ENCODE measurements at regions not wholly inside any gene's neighbourhood (a gene's known extent, or its start where the extent isn't known, plus 50 kb on each side); places are given as distances from the start of the nearest gene placed in this dataset.

GRCh38 chr11:134536677-134537076, 124.6 kb upstream of the B3GAT1 start:
- Histone ChIP-seq H3K4me2 (ENCODE audit: low read length) (no peak overlapping the region), H3K9me2 (ENCODE audit: low read depth, low read length) (no peaks in the 10 kb centered on the region), H3K79me2 (ENCODE audit: insufficient read depth, low read length) (no peaks in the 10 kb centered on the region), H3K27ac (ENCODE audit: low read depth, low read length, poor library complexity, severe bottlenecking) (no peak overlapping the region), H4K20me1 (ENCODE audit: insufficient read depth, low read length) (no peaks in the 10 kb centered on the region), H3K27me3 (ENCODE audit: insufficient read depth, low read length) (no peaks in the 10 kb centered on the region), H3F3A (ENCODE audit: insufficient read depth, low read length) (no peaks in the 10 kb centered on the region), H3K9ac (ENCODE audit: low read length) (no peak overlapping the region), H2AFZ (ENCODE audit: low read length) (no peak overlapping the region), H3K4me3 (ENCODE audit: low read depth, low read length, poor library complexity, severe bottlenecking) (no peak overlapping the region), H3K4me1 (ENCODE audit: insufficient read depth, low read length, severe bottlenecking) (no peaks in the 10 kb centered on the region), H3K9me3 (ENCODE audit: low read length) (no peaks in the 10 kb centered on the region), H3K36me3 (ENCODE audit: insufficient read depth, low read length) (no peaks in the 10 kb centered on the region)
- TF ChIP-seq EZH2 (IDR thresholded peaks at IDR 0.05; ENCODE audit: borderline replicate concordance, low read length): no peak
- TF ChIP-seq CTCF (IDR thresholded peaks at IDR 0.05; ENCODE audit: low read length): no peak

GRCh38 chr11:134536219-134536618, 124.2 kb upstream of the B3GAT1 start:
- Histone ChIP-seq H3K79me2 (ENCODE audit: insufficient read depth, low read length) (no peaks in the 10 kb centered on the region), H3K9me3 (ENCODE audit: low read length) (no peaks in the 10 kb centered on the region), H3K4me2 (ENCODE audit: low read length) (no peak overlapping the region), H3K27me3 (ENCODE audit: insufficient read depth, low read length) (no peaks in the 10 kb centered on the region), H3F3A (ENCODE audit: insufficient read depth, low read length) (no peaks in the 10 kb centered on the region), H3K4me3 (ENCODE audit: low read depth, low read length, poor library complexity, severe bottlenecking) (no peak overlapping the region), H2AFZ (ENCODE audit: low read length) (no peak overlapping the region), H3K4me1 (ENCODE audit: insufficient read depth, low read length, severe bottlenecking) (no peaks in the 10 kb centered on the region), H3K9ac (ENCODE audit: low read length) (no peak overlapping the region), H3K9me2 (ENCODE audit: low read depth, low read length) (no peaks in the 10 kb centered on the region), H3K27ac (ENCODE audit: low read depth, low read length, poor library complexity, severe bottlenecking) (no peak overlapping the region), H3K36me3 (ENCODE audit: insufficient read depth, low read length) (no peaks in the 10 kb centered on the region), H4K20me1 (ENCODE audit: insufficient read depth, low read length) (no peaks in the 10 kb centered on the region)
- TF ChIP-seq CTCF (IDR thresholded peaks at IDR 0.05; ENCODE audit: low read length) (no peak), EZH2 (IDR thresholded peaks at IDR 0.05; ENCODE audit: borderline replicate concordance, low read length) (no peak)

GRCh38 chr11:134535029-134536025, 123.3 kb upstream of the B3GAT1 start:
- Histone ChIP-seq H3K4me2 (ENCODE audit: low read length) (no peak overlapping the region), H3K9me2 (ENCODE audit: low read depth, low read length) (no peaks in the 10 kb centered on the region), H3F3A (ENCODE audit: insufficient read depth, low read length) (no peaks in the 10 kb centered on the region), H4K20me1 (ENCODE audit: insufficient read depth, low read length) (no peaks in the 10 kb centered on the region), H3K9me3 (ENCODE audit: low read length) (no peaks in the 10 kb centered on the region), H3K36me3 (ENCODE audit: insufficient read depth, low read length) (no peaks in the 10 kb centered on the region), H3K79me2 (ENCODE audit: insufficient read depth, low read length) (no peaks in the 10 kb centered on the region), H2AFZ (ENCODE audit: low read length) (no peak overlapping the region), H3K27me3 (ENCODE audit: insufficient read depth, low read length) (no peaks in the 10 kb centered on the region), H3K27ac (ENCODE audit: low read depth, low read length, poor library complexity, severe bottlenecking) (no peak overlapping the region), H3K4me1 (ENCODE audit: insufficient read depth, low read length, severe bottlenecking) (no peaks in the 10 kb centered on the region), H3K9ac (ENCODE audit: low read length) (no peak overlapping the region), H3K4me3 (ENCODE audit: low read depth, low read length, poor library complexity, severe bottlenecking) (no peak overlapping the region)
- no peak for TF ChIP-seq EZH2 (IDR thresholded peaks at IDR 0.05; ENCODE audit: borderline replicate concordance, low read length)
- TF ChIP-seq CTCF (IDR thresholded peaks at IDR 0.05; ENCODE audit: low read length): no peak

Measured in OCI-LY1 (cell line).